ENCODE measurements at regions not wholly inside any gene's neighbourhood (a gene's known extent, or its start where the extent isn't known, plus 50 kb on each side); places are given as distances from the start of the nearest gene placed in this dataset.
"Not testable (repeated sequence)": the region's sequence is repeated elsewhere in the genome, so short reads cannot be mapped to it uniquely, and the experiment has no call there.

DNA sequence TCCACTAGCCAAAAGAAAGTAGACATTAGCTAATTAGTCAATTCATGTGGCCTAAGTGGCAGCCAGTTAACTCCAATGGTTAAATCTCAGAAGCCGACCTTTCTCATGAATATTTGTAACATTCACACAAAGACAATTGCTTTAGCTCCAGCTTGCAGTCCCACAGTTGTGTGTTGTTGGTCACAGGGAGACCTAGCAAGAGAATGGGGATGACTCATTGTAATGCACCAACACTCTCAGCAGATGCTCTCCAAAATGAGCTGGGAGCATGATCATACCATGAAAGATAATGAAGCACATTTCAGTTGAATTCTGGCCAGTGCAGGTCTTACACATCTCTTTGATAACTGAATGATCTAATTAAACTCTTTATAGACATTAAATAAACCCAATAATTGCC is 160.4 kb downstream of the HLX start:
- H3K36me3 Mint-ChIP-seq = no peaks in the 10 kb centered on the region
- H3K9me3 Mint-ChIP-seq = peaks cover 0 to 5% of the 10 kb centered on the region in 2 donors
- no peak for ATAC-seq

GRCh38 chr1:221040101-221040500 is 160.9 kb downstream of the HLX start:
- Mint-ChIP-seq H3K9me3 (peaks cover 0 to 5% of the 10 kb centered on the region in 2 donors), H3K27ac (no peak overlapping the region), H3K36me3 (no peaks in the 10 kb centered on the region)
- no peak for DNase-seq (ENCODE audit: low spot score in 2 of 2)
- ATAC-seq = no peak

More for the DNA sequence above, 160.4 kb downstream of the HLX start:
- no peak overlapping the region for H3K27ac Mint-ChIP-seq
- no peak for DNase-seq (ENCODE audit: low spot score in 2 of 2)

DNA sequence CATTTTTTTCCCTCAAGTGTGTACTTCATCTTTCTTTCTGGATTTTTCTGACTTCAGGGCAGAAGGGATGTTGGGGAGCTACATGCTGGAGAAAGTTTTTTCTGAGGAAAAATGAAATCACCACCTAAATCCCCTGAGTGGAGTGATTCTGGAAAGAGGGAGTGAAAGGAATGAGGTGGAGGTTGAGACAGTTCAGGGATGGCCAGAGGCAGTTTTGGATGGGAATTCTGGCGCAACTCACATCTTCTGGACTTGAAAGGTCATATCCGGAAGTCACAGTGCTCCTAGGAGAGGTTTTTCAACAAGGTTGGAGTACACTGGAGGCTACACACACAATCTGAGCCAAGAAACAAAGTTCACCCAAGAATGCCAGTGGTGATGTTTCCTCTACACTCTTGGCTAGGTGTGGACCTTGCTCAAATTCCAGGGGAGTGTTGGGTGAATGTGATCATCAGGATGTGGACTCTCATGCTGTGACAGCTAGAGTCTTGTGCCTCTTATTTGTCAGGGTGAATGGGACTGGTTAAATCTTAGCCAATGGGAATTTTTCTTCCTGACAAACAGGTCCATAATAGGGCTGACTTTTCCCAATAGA is 161.5 kb downstream of the HLX start:
- DNase-seq (ENCODE audit: low spot score in 2 of 2) (no peak), ATAC-seq (no peak)
- H3K9me3 Mint-ChIP-seq = peaks cover 0 to 5% of the 10 kb centered on the region in 2 donors
- H3K27ac Mint-ChIP-seq = no peak overlapping the region
- H3K36me3 Mint-ChIP-seq = no peaks in the 10 kb centered on the region

- DNase-seq (ENCODE audit: low spot score in 2 of 2) (no peak), ATAC-seq (no peak)
- Mint-ChIP-seq H3K9me3 (peaks cover 3 to 14% of the 10 kb centered on the region in 2 donors), H3K36me3 (peaks cover 0 to 14% of the 10 kb centered on the region in 2 donors), H3K27ac (no peak overlapping the region)
Observed at GRCh38 chr1:221044538-221044937, 165.3 kb downstream of the HLX start.

DNA sequence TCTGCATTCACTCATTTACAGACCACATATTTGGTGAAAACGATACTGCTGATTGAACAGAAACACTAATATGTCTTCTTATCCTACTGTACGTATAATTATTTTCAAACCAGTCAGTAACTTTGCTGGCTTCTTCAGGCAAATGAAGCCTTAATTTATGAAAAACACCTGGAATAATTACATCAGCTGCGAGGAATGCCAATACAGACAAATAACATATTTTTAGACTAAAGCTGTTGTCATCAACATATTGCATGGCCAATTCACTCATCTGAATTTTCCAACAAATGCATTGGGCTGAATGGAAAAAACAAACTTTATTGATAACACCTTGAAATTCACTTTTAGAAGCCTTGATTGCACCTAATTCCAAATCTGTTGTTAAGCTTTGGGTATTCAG is 165.9 kb downstream of the HLX start:
- DNase-seq (ENCODE audit: low spot score in 2 of 2) (no peak), ATAC-seq (no peak)
- Mint-ChIP-seq H3K36me3 (peaks cover 5 to 20% of the 10 kb centered on the region in 2 donors), H3K27ac (no peak overlapping the region), H3K9me3 (peaks cover 9 to 20% of the 10 kb centered on the region in 2 donors)

- Mint-ChIP-seq H3K9me3 (peaks cover 13 to 26% of the 10 kb centered on the region in 2 donors), H3K27ac (no peak overlapping the region), H3K36me3 (peaks cover 7 to 24% of the 10 kb centered on the region in 2 donors)
- DNase-seq (ENCODE audit: low spot score in 2 of 2) (no peak), ATAC-seq (peak in 1 of 2 donors; percentile 46)
Observed at GRCh38 chr1:221045842-221046831, 166.9 kb downstream of the HLX start.

DNA sequence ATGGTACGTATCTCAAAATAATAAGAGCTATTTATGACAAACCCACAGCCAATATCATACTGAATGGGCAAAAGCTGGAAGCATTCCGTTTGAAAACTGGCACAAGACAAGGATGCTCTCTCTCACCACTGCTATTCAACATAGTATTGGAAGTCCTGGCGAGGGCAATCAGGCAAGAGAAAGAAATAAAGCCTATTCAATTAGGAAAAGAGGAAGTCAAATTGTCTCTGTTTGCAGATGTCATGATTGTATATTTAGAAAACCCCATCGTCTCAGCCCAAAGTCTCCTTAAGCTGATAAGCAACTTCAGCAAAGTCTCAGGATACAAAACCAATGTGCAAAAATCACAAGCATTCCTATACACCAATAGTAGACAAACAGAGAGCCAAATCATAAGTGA is 172.1 kb downstream of the HLX start:
- not testable (repeated sequence) for H3K27ac Mint-ChIP-seq; DNase-seq (ENCODE audit: low spot score in 2 of 2); ATAC-seq
- peaks cover 7 to 24% of the 10 kb centered on the region in 2 donors for H3K36me3 Mint-ChIP-seq
- peaks cover 13 to 26% of the 10 kb centered on the region in 2 donors for H3K9me3 Mint-ChIP-seq

GRCh38 chr1:221053889-221054288 is 174.6 kb downstream of the HLX start:
- H3K9me3 Mint-ChIP-seq = peaks cover 13 to 18% of the 10 kb centered on the region in 2 donors
- DNase-seq (ENCODE audit: low spot score in 2 of 2) (no peak), ATAC-seq (no peak)
- H3K27ac Mint-ChIP-seq = no peak overlapping the region
- H3K36me3 Mint-ChIP-seq = peaks cover 7 to 13% of the 10 kb centered on the region in 2 donors

DNA sequence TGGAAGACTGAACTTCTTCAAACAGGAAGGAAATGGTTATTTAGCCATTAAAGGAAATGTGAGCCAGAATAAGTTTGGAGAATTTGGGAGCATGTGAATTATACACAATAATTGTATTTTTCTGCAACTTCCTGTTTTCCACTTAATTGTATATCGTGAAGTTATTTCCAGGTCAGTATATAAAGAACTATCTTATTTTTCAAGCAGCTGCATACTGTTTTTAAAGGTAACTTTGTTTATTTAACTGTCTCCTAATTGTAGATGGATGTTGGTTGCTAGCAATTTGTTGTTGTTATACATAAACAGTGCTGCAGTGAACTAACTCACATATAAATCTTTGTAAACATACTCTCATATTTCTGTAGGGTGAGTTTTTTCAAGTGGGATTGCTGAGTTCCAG is 180.3 kb downstream of the HLX start:
- H3K36me3 Mint-ChIP-seq = no peaks in the 10 kb centered on the region
- no peak overlapping the region for H3K27ac Mint-ChIP-seq
- ATAC-seq = no peak
- peaks cover 0 to 3% of the 10 kb centered on the region in 2 donors for H3K9me3 Mint-ChIP-seq
- no peak for DNase-seq (ENCODE audit: low spot score in 2 of 2)

DNA sequence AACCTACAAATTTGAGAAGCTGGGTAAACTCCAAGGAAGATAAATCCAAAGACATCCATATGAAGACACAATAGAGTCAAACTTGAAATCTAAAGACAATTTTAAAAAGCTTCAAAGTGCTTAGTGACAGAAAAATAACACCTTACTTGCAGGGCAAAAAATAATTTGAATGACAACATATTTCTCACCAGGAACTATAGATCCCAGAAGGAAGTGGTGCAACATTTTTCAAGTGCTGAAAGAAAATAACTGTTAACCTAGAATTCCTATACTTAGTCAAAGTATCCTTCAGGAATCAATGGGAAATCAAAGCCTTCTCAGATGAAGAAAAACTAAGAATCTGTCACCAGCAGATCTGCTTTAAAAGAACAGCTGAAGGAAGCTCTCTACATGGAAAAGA is 184.4 kb downstream of the HLX start:
- no peak for DNase-seq (ENCODE audit: low spot score in 2 of 2)
- Mint-ChIP-seq H3K9me3 (no peaks in the 10 kb centered on the region), H3K27ac (no peak overlapping the region), H3K36me3 (no peaks in the 10 kb centered on the region)
- ATAC-seq = no peak

DNA sequence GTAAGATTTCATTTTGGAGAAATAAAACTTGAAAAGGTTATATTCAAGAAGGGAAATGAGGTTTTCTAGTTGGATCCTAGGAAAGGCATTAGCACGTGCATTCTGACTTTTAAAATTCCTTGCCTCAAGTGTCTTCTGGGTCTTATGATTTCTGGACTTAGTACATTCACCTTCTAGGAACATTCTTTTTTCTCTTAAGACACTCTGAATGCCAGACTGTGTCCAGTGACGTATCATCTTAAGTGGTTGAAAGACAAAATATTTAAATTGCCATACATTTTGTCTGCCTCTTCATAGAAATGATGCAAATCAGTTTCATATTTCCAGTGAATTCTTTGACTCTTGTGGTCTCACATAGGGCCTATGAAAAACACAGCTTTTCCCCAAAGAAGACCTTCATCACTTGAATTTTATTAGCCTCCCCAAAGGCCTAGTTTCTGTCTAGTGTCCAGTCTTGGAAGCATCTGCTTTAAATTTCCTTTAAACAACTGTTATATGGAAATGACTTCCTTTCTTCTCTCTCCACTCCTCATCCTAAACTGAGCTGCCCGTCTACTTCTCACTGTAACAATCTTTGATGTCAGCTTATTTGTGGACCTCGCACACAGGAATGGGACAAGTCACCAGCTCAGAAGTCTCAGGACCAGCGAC is 187.2 kb downstream of the HLX start:
- Mint-ChIP-seq H3K27ac (no peak overlapping the region), H3K9me3 (no peaks in the 10 kb centered on the region), H3K36me3 (no peaks in the 10 kb centered on the region)
- ATAC-seq (no peak), DNase-seq (ENCODE audit: low spot score in 2 of 2) (no peak)

DNA sequence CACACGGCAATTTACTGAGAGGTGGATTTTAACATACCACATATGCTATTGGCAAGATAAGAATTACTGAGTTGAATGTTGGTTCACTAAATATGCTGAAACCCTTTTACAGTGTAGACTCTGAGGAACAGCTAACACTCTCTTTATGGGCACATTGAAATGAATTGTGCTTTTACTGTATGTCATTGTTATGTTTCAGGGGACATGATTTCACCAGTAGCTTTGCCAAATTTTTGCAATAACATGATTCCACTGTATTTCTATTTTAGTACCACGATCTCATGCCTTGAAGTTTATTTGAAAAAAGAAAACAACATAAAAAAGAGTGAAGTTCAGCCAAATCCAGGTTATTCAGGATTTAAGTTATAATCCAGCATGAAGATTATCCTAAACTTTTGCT is 188.5 kb downstream of the HLX start:
- H3K36me3 Mint-ChIP-seq = no peaks in the 10 kb centered on the region
- no peaks in the 10 kb centered on the region for H3K9me3 Mint-ChIP-seq
- no peak overlapping the region for H3K27ac Mint-ChIP-seq
- DNase-seq (ENCODE audit: low spot score in 2 of 2) (no peak), ATAC-seq (no peak)

DNA sequence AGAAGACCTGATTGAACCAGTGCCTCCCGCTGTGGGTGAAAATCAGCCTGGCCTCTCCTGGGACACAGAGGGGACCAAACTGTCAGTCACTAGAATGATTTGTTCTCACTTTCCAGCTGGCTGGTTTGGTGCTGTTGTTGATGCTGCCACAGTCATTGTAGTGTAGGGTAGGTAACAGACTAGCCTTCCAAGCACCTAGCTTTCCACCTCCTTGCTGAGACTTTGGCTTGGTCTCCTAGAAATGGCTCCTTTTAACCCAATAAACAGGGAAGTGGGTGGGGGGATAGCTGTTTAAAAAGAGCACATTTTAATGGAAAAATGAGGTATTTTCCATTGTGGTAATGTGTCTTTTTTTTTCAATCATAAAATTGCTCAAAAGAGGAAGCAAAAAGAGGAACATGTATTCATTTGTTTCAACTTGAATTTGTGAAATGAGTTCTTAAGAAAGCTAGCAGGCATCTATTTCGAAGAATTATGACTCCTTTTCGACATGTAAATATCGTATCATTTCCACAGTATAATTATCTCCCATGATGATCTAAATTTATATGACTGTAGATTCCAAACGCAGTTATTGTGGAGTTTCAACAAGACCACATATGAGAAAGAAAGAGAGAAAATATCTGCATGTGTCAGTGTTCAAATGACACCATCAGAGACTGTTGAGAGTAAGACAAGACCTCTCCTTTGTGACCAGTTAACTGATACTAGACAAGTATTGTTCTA is 190.1 kb downstream of the HLX start:
- no peaks in the 10 kb centered on the region for H3K36me3 Mint-ChIP-seq
- ATAC-seq (peak in 1 of 2 donors; percentile 81), DNase-seq (ENCODE audit: low spot score in 2 of 2) (no peak)
- H3K9me3 Mint-ChIP-seq = no peaks in the 10 kb centered on the region
- H3K27ac Mint-ChIP-seq = no peak overlapping the region

DNA sequence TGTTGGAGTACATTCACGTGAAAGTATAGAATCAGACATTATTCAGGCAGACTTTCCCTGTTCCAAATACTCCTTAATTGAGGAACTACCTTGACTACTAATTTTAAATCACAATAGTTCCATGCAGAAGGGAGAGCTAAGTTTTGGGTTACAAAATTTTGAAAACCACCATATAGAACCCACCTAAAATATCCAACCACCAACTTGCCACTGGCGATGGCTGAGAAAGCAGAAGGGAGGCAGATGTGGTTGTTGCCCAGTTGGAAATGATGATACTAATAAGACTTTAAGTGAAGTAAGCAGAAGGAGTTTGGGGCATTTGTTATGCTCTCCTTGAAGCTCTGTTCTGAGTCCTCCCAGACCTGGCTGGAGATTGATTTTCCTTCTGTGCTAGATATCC is 190.7 kb downstream of the HLX start:
- DNase-seq (ENCODE audit: low spot score in 2 of 2) (no peak), ATAC-seq (no peak)
- Mint-ChIP-seq H3K27ac (no peak overlapping the region), H3K36me3 (no peaks in the 10 kb centered on the region), H3K9me3 (no peaks in the 10 kb centered on the region)

GRCh38 chr1:221071777-221072176 is 192.5 kb downstream of the HLX start:
- H3K9me3 Mint-ChIP-seq = peaks cover 0 to 4% of the 10 kb centered on the region in 2 donors
- no peak overlapping the region for H3K27ac Mint-ChIP-seq
- ATAC-seq (no peak), DNase-seq (ENCODE audit: low spot score in 2 of 2) (no peak)
- no peaks in the 10 kb centered on the region for H3K36me3 Mint-ChIP-seq

DNA sequence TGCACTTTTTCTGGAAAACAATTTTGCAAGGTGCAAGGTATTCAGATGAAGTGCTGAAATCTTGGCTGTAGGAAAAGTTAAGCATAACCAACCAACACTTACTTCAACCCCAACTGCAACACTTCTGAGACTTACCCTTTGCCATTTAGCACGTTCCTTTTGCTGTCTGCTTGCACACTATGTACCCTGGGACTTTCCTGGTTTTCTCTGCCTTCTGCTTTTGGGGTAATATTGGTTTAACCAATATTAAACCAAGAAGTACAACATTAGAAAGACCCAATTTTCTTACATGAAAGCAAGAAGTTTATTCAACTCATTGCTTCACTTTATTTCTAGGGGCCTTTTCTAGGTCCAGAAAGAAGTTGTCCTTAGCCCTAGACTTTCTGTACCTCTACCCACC is 193.0 kb downstream of the HLX start:
- no peak for ATAC-seq
- Mint-ChIP-seq H3K36me3 (no peaks in the 10 kb centered on the region), H3K27ac (no peak overlapping the region), H3K9me3 (peaks cover 0 to 4% of the 10 kb centered on the region in 2 donors)
- DNase-seq (ENCODE audit: low spot score in 2 of 2) = no peak
